AG09319 (cell line): ENCODE measurements at regions not wholly inside any gene's neighbourhood (a gene's known extent, or its start where the extent isn't known, plus 50 kb on each side); places are given as distances from the start of the nearest gene placed in this dataset.

ENCODE experiments used
- DNase-seq: peaks from one replicate; pipeline ENCODE4 v3.0.0-alpha.2; 2010; ENCODE audit warnings: low read depth; ENCODE audit errors: extremely low read depth
- TF ChIP-seq, protein P1 (sequence below): IDR thresholded peaks from 2 replicates; pipeline ENCODE4 v1.5.1; 2011; ENCODE audit warnings: low read depth, mild to moderate bottlenecking, inconsistent platforms, low read length, moderate library complexity

- TF ChIP-seq, protein P1, sequence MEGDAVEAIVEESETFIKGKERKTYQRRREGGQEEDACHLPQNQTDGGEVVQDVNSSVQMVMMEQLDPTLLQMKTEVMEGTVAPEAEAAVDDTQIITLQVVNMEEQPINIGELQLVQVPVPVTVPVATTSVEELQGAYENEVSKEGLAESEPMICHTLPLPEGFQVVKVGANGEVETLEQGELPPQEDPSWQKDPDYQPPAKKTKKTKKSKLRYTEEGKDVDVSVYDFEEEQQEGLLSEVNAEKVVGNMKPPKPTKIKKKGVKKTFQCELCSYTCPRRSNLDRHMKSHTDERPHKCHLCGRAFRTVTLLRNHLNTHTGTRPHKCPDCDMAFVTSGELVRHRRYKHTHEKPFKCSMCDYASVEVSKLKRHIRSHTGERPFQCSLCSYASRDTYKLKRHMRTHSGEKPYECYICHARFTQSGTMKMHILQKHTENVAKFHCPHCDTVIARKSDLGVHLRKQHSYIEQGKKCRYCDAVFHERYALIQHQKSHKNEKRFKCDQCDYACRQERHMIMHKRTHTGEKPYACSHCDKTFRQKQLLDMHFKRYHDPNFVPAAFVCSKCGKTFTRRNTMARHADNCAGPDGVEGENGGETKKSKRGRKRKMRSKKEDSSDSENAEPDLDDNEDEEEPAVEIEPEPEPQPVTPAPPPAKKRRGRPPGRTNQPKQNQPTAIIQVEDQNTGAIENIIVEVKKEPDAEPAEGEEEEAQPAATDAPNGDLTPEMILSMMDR = no peak
- DNase-seq = no peak
These were observed 881.8 kb upstream of the PCDH10 start for GRCh38 chr4:132267321-132267720.

GRCh38 chr4:132269303-132269990 lies 879.6 kb upstream of the PCDH10 start:
- TF ChIP-seq, protein P1 = no peak
- no peak for DNase-seq

DNA sequence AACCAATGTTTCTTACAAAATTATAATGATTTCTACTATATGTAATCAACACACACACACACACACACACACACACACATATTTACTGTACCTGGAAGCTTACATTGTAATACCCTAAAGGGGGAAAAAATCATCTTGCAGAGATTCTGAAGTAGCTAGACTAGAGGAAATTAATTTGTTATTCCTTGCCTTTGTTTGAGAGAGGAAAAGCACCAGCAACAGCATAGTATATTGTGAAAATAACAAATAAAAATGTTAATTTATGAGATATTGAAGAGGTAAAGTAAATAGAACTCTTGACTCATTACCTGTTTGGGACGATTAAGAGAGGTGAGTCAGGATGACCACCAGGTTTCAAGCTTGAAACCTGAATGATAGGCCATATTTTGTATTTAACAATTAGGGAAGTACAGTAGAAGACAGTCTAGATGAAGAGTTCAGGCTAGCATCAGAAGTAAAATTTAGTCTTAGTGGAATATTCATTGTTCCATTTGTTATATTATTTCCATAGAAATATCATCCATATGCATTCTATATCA lies 873.4 kb upstream of the PCDH10 start:
- DNase-seq = no peak
- TF ChIP-seq, protein P1 = no peak

GRCh38 chr4:132276185-132276584 lies 872.9 kb upstream of the PCDH10 start:
- TF ChIP-seq, protein P1 = no peak
- no peak for DNase-seq

DNA sequence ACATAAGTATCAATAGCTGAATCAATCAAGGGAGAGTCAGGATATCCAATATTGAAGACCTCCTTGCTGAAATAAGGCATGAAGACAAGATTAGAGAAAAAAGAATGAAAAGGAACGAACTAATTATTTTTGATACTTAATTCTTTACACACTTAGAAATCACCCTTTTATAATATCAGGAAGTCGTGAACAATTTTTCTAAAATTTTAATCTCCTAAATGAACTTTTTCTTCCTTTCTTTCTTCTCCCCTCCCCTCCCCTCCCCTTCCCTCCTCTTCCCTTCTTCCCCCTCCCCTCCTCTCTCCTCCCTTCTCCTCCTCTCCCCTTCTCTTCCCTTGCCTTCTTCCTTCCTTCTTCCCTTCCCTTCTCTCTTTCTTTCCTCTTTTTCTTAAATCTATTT lies 872.1 kb upstream of the PCDH10 start:
- TF ChIP-seq, protein P1 = no peak
- no peak for DNase-seq

DNA sequence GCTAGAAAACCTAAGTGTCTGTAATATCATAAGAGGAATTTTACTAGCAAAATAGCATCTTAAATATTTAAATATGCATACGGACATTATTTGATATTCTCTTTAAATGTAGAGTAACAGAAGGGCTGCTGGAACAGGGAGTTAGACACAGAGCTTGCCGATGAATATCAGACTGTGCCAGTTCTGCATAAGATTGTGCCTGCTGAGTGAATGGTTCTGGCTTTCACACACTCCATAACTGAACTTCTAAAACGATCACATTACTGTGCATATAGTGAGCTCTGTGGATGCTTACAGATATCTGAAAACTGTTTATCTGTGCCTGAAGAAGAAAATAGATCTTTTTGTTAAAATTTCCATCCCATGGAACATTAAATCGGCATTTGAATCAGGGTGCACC lies 867.4 kb upstream of the PCDH10 start:
- no peak for DNase-seq
- TF ChIP-seq, protein P1 = no peak

DNA sequence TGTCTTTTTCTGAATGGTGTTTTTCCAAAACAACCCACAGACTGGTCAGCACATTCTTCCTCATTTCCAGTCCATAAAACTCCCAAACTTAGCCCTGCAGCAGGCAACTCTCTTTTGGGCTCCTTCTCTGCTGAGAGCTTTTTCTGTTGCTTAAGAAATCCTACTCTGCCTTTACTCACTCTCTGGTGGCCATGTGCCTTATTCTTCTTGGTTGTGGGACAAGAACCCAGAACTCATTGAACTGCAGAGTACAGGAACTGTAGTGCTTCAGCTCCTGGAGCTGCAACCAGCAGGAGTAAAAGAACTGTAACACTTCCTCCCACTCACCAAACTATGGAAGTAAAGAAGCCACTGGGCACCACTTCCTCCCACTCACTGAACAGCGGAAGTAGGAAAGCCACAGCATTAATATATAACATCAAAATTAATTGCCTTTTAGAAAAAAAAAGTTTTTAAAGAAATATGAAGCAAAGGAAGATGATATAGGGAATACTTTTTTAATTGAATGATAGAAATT lies 864.1 kb upstream of the PCDH10 start:
- TF ChIP-seq, protein P1 = no peak
- no peak for DNase-seq
